Right ventricle myocardium superior (tissue), 1 donor: ENCODE measurements at regions not wholly inside any gene's neighbourhood (a gene's known extent, or its start where the extent isn't known, plus 50 kb on each side); places are given as distances from the start of the nearest gene placed in this dataset.
A peak's percentile ranks its signal among the peaks of the same experiment; 100 is the strongest.
"Not testable (repeated sequence)": the region's sequence is repeated elsewhere in the genome, so short reads cannot be mapped to it uniquely, and the experiment has no call there.

Experiments used
- ATAC-seq: fragments of 200-7000 bp; cut with Tn5 transposase; one replicate; pipeline ENCODE4 v1.9.1; 2020; ENCODE audit warnings: mild to moderate bottlenecking; ENCODE audit not compliant: poor library complexity
- DNase-seq: peaks from one replicate; pipeline ENCODE4 v3.0.0-alpha.2; 2020
- intact Hi-C: fragments of 100-400 bp; cut with DNase I; formaldehyde crosslinking; loops from one replicate; pipeline ENCODE4 v1.11.2; 2022
- donor health status: DM: no; HTN: yes; CAD: no; lungs with severe emphysema.

DNA sequence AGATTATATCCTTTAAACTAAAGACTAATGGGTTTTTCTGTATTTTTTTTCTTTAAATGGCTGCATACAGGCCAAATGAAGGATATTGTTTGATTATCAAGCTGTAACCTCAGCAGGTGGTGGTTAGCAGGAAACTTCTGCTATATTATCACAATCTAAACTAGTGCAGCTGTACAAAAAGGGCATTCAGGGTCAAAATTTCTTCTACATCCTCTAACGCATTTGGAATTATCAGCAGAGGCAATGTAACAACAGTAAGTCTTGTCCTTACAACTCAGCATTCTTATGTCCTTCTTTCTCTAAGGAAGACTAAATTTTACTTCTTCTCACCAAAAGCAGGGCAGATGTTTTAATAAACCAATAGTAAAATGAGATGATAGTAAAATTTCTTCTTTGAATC, 135.8 kb upstream of the FN1 start:
- intact Hi-C loops, result no loop called here
- DNase-seq (no peak), ATAC-seq (no peak)

DNA sequence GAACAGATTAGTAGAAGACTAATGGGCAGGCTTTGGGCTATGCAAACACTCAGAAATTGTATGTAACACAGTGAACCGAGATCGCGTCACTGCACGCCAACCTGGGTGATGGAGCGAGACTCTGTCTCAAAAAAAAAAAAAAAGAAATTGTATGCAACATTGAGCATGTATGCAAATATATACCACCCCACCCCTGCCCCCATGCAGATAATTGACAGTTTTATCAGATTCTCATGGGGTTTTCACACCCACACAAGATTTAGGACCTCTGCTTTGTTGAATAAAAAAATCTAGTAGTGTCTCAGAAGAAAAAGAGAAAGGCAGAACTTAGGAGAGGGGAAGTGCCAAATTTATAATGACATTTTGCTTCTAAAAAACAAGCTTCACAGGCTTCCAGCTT, 131.6 kb upstream of the FN1 start:
- no peak for ATAC-seq

GRCh38 chr2:215565897-215566296, 130.0 kb upstream of the FN1 start:
- intact Hi-C loops, result no loop called here
- ATAC-seq (no peak), DNase-seq (no peak)

More for the DNA sequence above, 131.6 kb upstream of the FN1 start:
- DNase-seq, result no peak
- intact Hi-C loops, result no loop called here

GRCh38 chr2:215557701-215558100, 121.8 kb upstream of the FN1 start:
- DNase-seq (no peak), ATAC-seq (no peak)
- intact Hi-C loops, result no loop called here

DNA sequence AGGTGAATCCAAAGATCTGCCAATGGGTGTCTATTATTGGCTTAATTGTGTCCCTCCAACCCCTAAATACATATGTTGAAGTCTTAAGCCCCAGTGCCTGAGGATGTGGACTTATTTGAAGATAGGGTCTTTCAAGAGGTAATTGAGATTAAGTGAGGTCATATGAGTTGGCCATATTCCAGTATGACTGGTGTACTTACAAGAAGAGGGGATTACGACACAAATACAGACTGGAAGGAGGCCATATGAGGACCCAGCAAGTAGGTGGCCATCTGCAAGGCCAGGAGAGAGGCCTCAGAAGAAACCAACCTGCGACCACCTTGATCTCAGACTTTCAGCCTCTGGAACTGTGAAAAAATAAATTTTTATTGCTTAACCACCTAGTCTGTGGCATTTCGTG, 121.1 kb upstream of the FN1 start:
- DNase-seq, result no peak
- ATAC-seq, result no peak
- intact Hi-C loops, result no loop called here

DNA sequence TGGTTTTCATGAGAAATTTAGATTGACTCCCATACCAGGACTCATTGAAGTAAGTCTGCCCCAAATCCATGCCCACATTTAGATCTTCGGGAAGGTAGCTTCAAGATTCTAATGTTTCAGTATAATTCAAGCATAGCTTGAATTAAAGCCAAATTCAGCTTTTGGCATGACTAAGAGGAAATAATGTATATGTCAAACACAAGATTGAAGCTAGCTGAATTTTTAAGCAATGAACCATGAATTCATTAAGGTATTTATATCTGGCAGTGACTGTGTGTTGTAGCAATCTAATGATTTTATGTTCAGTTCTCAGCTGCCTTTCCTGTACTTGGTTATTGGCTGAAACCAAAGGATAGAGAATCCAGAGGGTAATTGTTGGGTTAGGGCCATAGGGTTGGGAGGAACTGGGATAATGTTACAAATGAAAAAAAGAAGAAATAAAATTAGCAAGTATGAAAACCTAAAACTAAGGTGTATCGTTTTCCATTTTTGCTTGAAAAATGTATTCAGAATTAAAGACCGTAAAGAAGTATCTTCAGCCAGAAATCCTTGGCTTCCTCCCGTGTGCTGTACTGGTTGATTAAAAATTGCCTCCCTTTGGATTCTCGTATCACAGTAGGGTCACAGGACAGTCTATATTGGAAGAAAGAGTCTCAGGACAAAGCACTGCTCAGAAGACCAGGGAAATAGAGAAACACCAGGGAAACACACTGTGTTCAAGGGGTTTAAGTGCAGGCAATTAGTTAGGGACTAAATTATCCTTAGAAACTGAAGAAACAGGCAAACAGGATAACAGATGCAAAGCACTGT, 119.0 kb upstream of the FN1 start:
- no peak for ATAC-seq
- intact Hi-C loops, result no loop called here
- DNase-seq, result no peak

GRCh38 chr2:215553946-215554345, 118.1 kb upstream of the FN1 start:
- DNase-seq (no peak), ATAC-seq (no peak)
- intact Hi-C loops, result no loop called here

DNA sequence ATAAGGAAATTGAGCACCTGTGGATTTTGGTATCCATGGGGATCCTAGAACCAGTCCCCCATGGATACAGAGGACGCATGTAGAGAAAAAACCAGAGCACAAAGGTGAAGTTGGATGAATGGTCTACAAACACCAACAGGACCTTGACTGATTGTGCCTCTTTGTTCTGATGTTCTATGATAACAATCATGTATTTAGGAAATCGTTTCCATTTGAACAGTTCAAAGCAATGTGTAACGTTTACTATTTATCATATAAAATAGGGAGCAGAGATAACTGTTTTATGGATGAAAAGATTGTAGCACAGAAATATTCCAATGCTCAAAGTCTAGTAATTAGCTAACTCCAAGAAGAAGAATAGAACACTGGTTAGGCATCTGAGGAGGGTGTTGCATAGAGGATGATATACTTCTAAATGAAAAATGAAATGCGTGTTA, 116.3 kb upstream of the FN1 start:
- intact Hi-C loops, result no loop called here

GRCh38 chr2:215550331-215550730, 114.5 kb upstream of the FN1 start:
- no peak for DNase-seq
- no peak for ATAC-seq
- intact Hi-C loops, result no loop called here

More for the DNA sequence above, 116.3 kb upstream of the FN1 start:
- ATAC-seq (no peak), DNase-seq (no peak)

- ATAC-seq (no peak), DNase-seq (no peak)
- intact Hi-C loops, result no loop called here
These were observed 112.8 kb upstream of the FN1 start for GRCh38 chr2:215548714-215549113.

GRCh38 chr2:215542690-215543089, 106.8 kb upstream of the FN1 start:
- intact Hi-C loops, result no loop called here
- DNase-seq (no peak), ATAC-seq (no peak)

DNA sequence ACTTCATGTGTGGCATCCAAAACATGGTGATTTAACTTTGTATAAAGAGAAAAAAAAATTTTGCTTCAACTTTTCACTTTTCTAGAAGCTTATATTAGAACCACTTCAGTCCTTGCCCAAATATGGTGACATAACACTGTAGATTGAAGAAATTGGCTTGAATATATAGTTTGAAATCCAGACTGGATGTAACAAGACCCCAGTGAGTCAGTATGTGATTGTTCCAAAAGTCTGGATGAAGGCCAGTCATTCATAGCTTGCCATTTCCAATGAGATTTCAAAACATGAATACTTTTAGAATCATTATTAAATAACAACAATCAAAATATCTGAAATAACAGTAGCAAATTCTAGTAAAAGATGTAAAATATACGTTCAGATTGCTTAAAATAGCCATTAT, 104.8 kb upstream of the FN1 start:
- no peak for DNase-seq
- intact Hi-C loops, result no loop called here
- peak; percentile 71 for ATAC-seq

- DNase-seq (no peak), ATAC-seq (no peak)
- intact Hi-C loops, result no loop called here
These were observed 101.7 kb upstream of the FN1 start for GRCh38 chr2:215537611-215538010.

DNA sequence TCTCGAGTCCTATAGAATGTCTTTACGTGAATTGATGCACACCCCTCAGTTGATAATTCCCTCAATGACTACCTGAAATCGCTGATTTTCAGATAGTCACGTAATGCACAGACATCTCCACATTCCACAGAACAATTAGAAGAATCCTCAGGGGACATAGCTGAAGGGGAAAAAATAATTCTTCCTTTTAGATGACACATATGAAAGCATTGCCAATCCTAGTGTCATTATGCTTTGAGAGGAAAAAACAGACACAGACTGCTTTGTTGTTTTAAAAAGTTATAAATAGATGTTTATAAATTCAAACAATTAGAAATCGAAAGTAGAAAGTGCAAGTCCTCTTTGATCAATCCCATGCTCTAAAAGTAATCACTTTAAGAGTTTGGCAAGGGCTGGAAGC, 100.6 kb upstream of the FN1 start:
- no peak for DNase-seq
- ATAC-seq, result no peak
- intact Hi-C loops, result no loop called here

- DNase-seq (no peak), ATAC-seq (no peak)
- intact Hi-C loops, result no loop called here
These were observed 99.9 kb upstream of the FN1 start for GRCh38 chr2:215535741-215536140.

DNA sequence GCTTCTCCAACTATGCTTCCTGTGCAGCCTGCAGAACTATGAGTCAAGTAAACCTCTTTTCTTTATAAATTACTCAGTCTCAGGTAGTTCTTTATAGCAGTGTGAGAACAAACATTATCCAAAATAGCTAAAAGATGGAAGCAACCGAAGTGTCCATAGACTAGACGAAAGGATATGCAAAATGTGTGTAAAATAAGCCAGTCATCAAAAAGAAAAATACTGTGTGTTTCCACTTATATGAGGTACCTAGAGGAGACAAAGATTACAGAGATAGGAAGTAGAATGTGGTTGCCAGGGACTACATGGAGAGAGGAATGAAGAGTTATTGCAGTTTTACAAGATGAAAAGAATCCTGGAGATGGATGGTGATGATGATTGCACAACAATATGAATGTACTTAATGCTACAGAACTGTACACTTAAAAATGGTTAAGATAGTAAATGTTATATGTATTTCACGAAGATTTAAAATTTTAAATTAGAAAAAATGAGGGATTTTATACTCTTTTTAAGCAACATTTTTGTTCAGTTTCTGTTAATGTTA, 99.3 kb upstream of the FN1 start:
- intact Hi-C loops, result no loop called here

DNA sequence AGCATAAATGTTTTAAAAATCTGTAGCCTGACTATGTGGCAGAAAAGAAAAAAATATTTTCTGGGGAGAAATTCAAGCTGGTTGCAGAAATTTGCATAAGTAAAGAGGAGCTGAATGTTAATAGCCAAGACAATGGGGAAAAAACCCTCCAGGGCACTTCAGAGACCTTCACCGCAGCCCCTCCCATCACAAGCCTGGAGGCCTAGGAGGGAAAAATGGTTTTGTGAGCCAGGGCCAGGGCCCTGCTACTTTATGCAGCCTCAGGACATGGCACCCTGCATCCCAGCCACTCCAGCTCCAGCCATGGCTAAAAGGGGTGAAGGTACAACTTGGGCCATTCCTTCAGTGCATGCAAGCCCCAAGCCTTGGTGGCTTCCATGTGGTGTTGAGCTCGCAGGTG, 97.8 kb upstream of the FN1 start:
- DNase-seq, intact Hi-C loops: not testable (repeated sequence)

More for the DNA sequence above, 99.3 kb upstream of the FN1 start:
- DNase-seq (no peak), ATAC-seq (no peak)

GRCh38 chr2:215532844-215533243, 97.0 kb upstream of the FN1 start:
- DNase-seq, result no peak
- ATAC-seq, result no peak
- intact Hi-C loops, result no loop called here

More for the DNA sequence above, 97.8 kb upstream of the FN1 start:
- ATAC-seq, result not testable (repeated sequence)

DNA sequence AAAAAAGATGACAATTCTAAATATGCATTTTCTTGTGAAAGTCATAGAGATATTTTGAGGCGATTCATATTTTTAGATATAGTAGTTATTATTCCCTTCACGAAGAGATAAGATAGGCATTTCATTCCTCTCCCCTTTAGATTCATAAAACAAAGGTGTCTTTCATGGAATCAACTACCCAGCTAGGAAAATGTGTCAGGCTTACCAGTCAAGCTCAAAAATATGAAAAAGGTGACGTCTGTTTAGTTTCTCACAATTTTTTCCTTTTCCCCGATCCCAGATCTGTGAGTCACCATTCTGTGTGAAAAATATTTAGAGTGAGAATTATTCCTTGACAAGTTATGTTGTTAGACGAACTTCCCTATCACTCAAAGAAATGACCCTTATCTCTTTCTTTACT, 95.4 kb upstream of the FN1 start:
- ATAC-seq, result no peak
- no peak for DNase-seq
- intact Hi-C loops, result no loop called here

DNA sequence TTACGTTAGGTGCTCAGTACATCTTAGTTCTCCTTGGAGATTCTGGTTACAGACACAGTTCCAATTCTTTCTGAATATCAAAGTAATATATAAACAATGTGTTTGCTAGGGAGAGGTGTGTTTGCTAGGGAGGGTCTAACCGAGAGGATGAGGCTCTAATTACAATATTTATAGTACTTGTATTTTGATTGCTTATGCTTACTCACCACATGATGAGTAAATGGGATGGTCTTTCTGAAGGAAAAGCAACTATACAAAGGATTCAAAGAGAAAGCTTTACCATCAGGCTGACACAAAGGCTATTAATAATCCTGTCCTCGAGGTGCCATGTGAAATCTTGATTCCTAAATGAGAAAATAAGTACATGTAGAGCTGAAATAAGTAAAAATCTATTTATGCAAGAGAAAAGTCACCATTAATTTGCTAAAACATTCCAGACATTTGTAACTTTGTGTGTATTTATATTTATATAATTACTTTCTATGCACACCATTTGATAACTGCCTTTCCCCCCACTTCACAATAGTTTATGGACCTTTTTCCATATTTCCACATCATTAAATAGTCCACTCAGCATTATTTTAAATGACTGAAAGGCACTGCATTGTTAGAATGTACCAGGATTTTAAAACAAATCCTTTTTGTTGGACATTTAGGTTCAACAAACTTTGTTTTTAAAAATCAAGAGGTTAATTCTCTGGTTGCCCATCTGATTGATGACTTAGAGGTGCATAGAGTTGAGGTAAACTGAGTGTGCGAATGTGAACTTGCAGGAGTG, 94.5 kb upstream of the FN1 start:
- DNase-seq, result no peak
- intact Hi-C loops, result no loop called here
- no peak for ATAC-seq
